Peyer's patch (tissue), 4 donors: ENCODE measurements at regions not wholly inside any gene's neighbourhood (a gene's known extent, or its start where the extent isn't known, plus 50 kb on each side); places are given as distances from the start of the nearest gene placed in this dataset.

Experiments used
- DNase-seq, 3 donors: peaks; one replicate each; pipeline ENCODE4 v3.0.0-alpha.2; 2017 to 2019
- H3K27ac ChIP-seq, 4 donors: fragments of 200-600 bp; sonication (generic); one replicate each; pipeline ENCODE4 v1.5.1; 2016 to 2019
- H3K27me3 ChIP-seq, 2 donors: fragments of 200-600 bp; sonication (generic); one replicate each; pipeline ENCODE4 v1.5.1; 2019
- H3K36me3 ChIP-seq, 3 donors: fragments of 200-600 bp; sonication (generic); one replicate each; pipeline ENCODE4 v1.5.1; 2016 to 2019
- H3K4me1 ChIP-seq, 4 donors: fragments of 200-600 bp; sonication (generic); one replicate each; pipeline ENCODE4 v1.5.1; 2016 to 2019
- H3K4me3 ChIP-seq, 4 donors: fragments of 200-600 bp; sonication (generic); 1 replicate in 3 of 4; 2 replicates in 1 of 4; pipeline ENCODE4 v1.5.1; 2016 to 2019; ENCODE audit warnings: mild to moderate bottlenecking in 1 of 4
- H3K9me3 ChIP-seq, 4 donors: fragments of 200-600 bp; sonication (generic); one replicate each; pipeline ENCODE4 v1.5.1; 2016 to 2019; ENCODE audit warnings: mild to moderate bottlenecking in 1 of 4
- POLR2A ChIP-seq, 2 donors: fragments of 450-650 bp; IDR thresholded peaks; one replicate each; pipeline ENCODE4 v1.5.1; 2017; ENCODE audit warnings: antibody characterized with exemption in 2 of 2, mild to moderate bottlenecking in 2 of 2, moderate library complexity in 2 of 2
- TF ChIP-seq, protein P1 (sequence below), 6 experiments: fragments of 450-650 bp in 4 of 6; fragments of 200-600 bp in 2 of 6; sonication (generic) in 1 of 6; IDR thresholded peaks; one replicate each; pipeline ENCODE4 v1.5.1; 2017 to 2019; ENCODE audit warnings: antibody characterized with exemption in 6 of 6, mild to moderate bottlenecking in 3 of 6, moderate library complexity in 1 of 6

- no peaks in the 10 kb centered on the region for H3K9me3 ChIP-seq
- DNase-seq, result no peak
- TF ChIP-seq, protein P1, sequence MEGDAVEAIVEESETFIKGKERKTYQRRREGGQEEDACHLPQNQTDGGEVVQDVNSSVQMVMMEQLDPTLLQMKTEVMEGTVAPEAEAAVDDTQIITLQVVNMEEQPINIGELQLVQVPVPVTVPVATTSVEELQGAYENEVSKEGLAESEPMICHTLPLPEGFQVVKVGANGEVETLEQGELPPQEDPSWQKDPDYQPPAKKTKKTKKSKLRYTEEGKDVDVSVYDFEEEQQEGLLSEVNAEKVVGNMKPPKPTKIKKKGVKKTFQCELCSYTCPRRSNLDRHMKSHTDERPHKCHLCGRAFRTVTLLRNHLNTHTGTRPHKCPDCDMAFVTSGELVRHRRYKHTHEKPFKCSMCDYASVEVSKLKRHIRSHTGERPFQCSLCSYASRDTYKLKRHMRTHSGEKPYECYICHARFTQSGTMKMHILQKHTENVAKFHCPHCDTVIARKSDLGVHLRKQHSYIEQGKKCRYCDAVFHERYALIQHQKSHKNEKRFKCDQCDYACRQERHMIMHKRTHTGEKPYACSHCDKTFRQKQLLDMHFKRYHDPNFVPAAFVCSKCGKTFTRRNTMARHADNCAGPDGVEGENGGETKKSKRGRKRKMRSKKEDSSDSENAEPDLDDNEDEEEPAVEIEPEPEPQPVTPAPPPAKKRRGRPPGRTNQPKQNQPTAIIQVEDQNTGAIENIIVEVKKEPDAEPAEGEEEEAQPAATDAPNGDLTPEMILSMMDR (IDR thresholded peaks at IDR 0.05), result no peak
- no peak for TF ChIP-seq POLR2A (IDR thresholded peaks at IDR 0.05)
- H3K27ac ChIP-seq, result no peak overlapping the region
- no peak overlapping the region for H3K4me3 ChIP-seq
- H3K4me1 ChIP-seq, result no peaks in the 10 kb centered on the region
- no peaks in the 10 kb centered on the region for H3K36me3 ChIP-seq
- no peaks in the 10 kb centered on the region for H3K27me3 ChIP-seq
Observed at GRCh38 chr11:103699656-103700055, 336.8 kb upstream of the DDI1 start.

GRCh38 chr11:103700622-103701021 is 335.8 kb upstream of the DDI1 start:
- H3K4me1 ChIP-seq, result no peaks in the 10 kb centered on the region
- H3K4me3 ChIP-seq, result no peak overlapping the region
- H3K36me3 ChIP-seq, result no peaks in the 10 kb centered on the region
- no peak for TF ChIP-seq POLR2A (IDR thresholded peaks at IDR 0.05)
- TF ChIP-seq, protein P1 (IDR thresholded peaks at IDR 0.05), result no peak
- no peak for DNase-seq
- H3K27ac ChIP-seq, result no peak overlapping the region
- no peaks in the 10 kb centered on the region for H3K27me3 ChIP-seq
- no peaks in the 10 kb centered on the region for H3K9me3 ChIP-seq

DNA sequence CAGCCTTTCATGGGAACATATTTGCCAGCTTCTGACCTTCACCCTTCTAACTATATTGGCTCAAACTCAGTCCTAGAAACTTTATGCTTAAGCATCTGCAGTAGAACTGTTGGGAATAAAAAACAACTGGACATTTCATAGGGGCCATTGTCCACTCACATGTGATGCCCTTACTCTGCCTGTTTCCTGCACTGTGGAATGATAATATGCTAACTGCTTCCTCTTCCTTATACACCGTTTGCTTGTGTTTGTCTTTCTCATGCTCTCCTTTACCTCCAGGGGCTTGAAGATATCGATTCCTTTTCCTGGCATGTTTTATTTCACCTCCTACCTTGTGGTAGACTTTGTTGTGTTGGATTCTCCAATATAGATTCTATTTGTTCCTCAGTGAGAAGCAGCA is 333.0 kb upstream of the DDI1 start:
- no peak overlapping the region for H3K27ac ChIP-seq
- H3K36me3 ChIP-seq, result no peaks in the 10 kb centered on the region
- H3K4me3 ChIP-seq, result no peak overlapping the region
- no peaks in the 10 kb centered on the region for H3K9me3 ChIP-seq
- no peak for DNase-seq
- TF ChIP-seq POLR2A (IDR thresholded peaks at IDR 0.05), result no peak
- TF ChIP-seq, protein P1 (IDR thresholded peaks at IDR 0.05), result no peak
- no peaks in the 10 kb centered on the region for H3K4me1 ChIP-seq
- H3K27me3 ChIP-seq, result no peaks in the 10 kb centered on the region

GRCh38 chr11:103703954-103704353 is 332.5 kb upstream of the DDI1 start:
- TF ChIP-seq POLR2A (IDR thresholded peaks at IDR 0.05), result no peak
- TF ChIP-seq, protein P1 (IDR thresholded peaks at IDR 0.05), result no peak
- Histone ChIP-seq H3K36me3 (no peaks in the 10 kb centered on the region), H3K27ac (no peak overlapping the region), H3K4me3 (no peak overlapping the region), H3K27me3 (no peaks in the 10 kb centered on the region), H3K4me1 (no peaks in the 10 kb centered on the region), H3K9me3 (no peaks in the 10 kb centered on the region)
- no peak for DNase-seq

DNA sequence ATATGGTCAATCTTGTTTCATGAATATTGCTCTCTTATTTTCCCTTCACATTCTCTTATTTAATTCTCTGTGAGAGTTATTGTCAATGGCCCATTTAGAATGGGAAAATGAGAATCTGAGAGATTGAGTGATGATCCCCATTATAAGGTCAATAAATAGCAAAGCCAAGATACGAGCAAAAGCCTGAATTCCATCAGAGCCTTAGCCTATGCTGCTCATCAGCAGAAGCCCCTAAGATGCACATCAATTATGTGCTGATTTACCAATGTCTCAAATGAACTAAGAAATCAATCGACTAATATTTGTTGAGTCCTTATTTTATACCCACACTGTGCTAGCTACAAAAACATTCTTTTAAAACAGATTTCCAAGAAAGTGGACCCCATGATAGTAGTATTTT is 330.8 kb upstream of the DDI1 start:
- Histone ChIP-seq H3K4me1 (no peaks in the 10 kb centered on the region), H3K27ac (no peak overlapping the region), H3K9me3 (no peaks in the 10 kb centered on the region), H3K36me3 (no peaks in the 10 kb centered on the region), H3K4me3 (no peak overlapping the region), H3K27me3 (no peaks in the 10 kb centered on the region)
- DNase-seq, result no peak
- TF ChIP-seq, protein P1 (IDR thresholded peaks at IDR 0.05), result no peak
- TF ChIP-seq POLR2A (IDR thresholded peaks at IDR 0.05), result no peak

GRCh38 chr11:103709371-103709770 is 327.1 kb upstream of the DDI1 start:
- H3K36me3 ChIP-seq, result no peaks in the 10 kb centered on the region
- DNase-seq, result no peak

More at GRCh38 chr11:103709371-103709770, 327.1 kb upstream of the DDI1 start:
- H3K27me3 ChIP-seq, result no peaks in the 10 kb centered on the region
- no peaks in the 10 kb centered on the region for H3K9me3 ChIP-seq
- TF ChIP-seq, protein P1 (IDR thresholded peaks at IDR 0.05), result no peak
- TF ChIP-seq POLR2A (IDR thresholded peaks at IDR 0.05), result no peak
- no peak overlapping the region for H3K27ac ChIP-seq
- H3K4me3 ChIP-seq, result no peak overlapping the region
- no peaks in the 10 kb centered on the region for H3K4me1 ChIP-seq
